Astrocyte (in vitro differentiated cells and primary cell): ENCODE measurements at regions not wholly inside any gene's neighbourhood (a gene's known extent, or its start where the extent isn't known, plus 50 kb on each side); places are given as distances from the start of the nearest gene placed in this dataset.

Source experiments
- DNase-seq: peaks from one replicate; pipeline ENCODE4 v3.0.0-alpha.2; 2010; ENCODE audit warnings: low read depth
- FAIRE-seq: peaks from 2 replicates; lab custom pipeline; 2011; peaks lifted over from hg19 to GRCh38; lab: Jason Lieb, UNC
- H2AFZ ChIP-seq: 2 replicates; pipeline ENCODE4 v1.6.0; 2012; ENCODE audit warnings: low read depth, low read length, inconsistent platforms
- H3K27ac ChIP-seq: 2 replicates; pipeline ENCODE4 v1.5.1; 2011; ENCODE audit warnings: low read depth, low read length, inconsistent platforms
- H3K27me3 ChIP-seq: 2 replicates; pipeline ENCODE4 v1.6.0; 2011; ENCODE audit warnings: low read length, inconsistent platforms; ENCODE audit not compliant: insufficient read depth
- H3K36me3 ChIP-seq: 2 replicates; pipeline ENCODE4 v1.5.1; 2011; ENCODE audit warnings: low read length, inconsistent platforms; ENCODE audit not compliant: insufficient read depth
- H3K4me1 ChIP-seq: 2 replicates; pipeline ENCODE4 v1.5.1; 2011; ENCODE audit warnings: low read length, inconsistent platforms; ENCODE audit not compliant: insufficient read depth
- H3K4me2 ChIP-seq: 2 replicates; pipeline ENCODE4 v1.6.0; 2012; ENCODE audit warnings: low read length, inconsistent platforms
- H3K4me3 ChIP-seq: 2 replicates; pipeline ENCODE4 v1.5.1; 2011; ENCODE audit warnings: low read depth, mild to moderate bottlenecking, low read length, inconsistent platforms; ENCODE audit not compliant: insufficient read depth
- H3K79me2 ChIP-seq: 2 replicates; pipeline ENCODE4 v1.6.0; 2012; ENCODE audit warnings: mild to moderate bottlenecking, low read length, inconsistent platforms; ENCODE audit not compliant: insufficient read depth
- H3K9ac ChIP-seq: 2 replicates; pipeline ENCODE4 v1.6.0; 2012; ENCODE audit warnings: mild to moderate bottlenecking, low read length, inconsistent platforms
- H3K9me3 ChIP-seq: 2 replicates; pipeline ENCODE4 v1.5.1; 2012; ENCODE audit warnings: low read depth, mild to moderate bottlenecking, low read length, inconsistent platforms; ENCODE audit not compliant: insufficient read depth
- H4K20me1 ChIP-seq: 2 replicates; pipeline ENCODE4 v1.6.0; 2012; ENCODE audit warnings: low read length, inconsistent platforms; ENCODE audit not compliant: insufficient read depth
- H3K27ac Mint-ChIP-seq: one replicate; pipeline ENCODE4 v1.8.0; 2021; ENCODE audit warnings: mild to moderate bottlenecking, mixed read lengths; ENCODE audit not compliant: unreplicated experiment
- H3K27me3 Mint-ChIP-seq: one replicate; pipeline ENCODE4 v1.8.0; 2021; ENCODE audit warnings: low read depth, mixed read lengths; ENCODE audit not compliant: unreplicated experiment
- H3K36me3 Mint-ChIP-seq: one replicate; pipeline ENCODE4 v1.8.0; 2021; ENCODE audit warnings: low read depth, mixed read lengths; ENCODE audit not compliant: unreplicated experiment
- H3K4me1 Mint-ChIP-seq: one replicate; pipeline ENCODE4 v1.8.0; 2021; ENCODE audit warnings: low read depth, mixed read lengths; ENCODE audit not compliant: unreplicated experiment
- H3K4me3 Mint-ChIP-seq: one replicate; pipeline ENCODE4 v1.8.0; 2021; ENCODE audit warnings: mild to moderate bottlenecking, moderate library complexity, mixed read lengths; ENCODE audit not compliant: unreplicated experiment
- H3K9me3 Mint-ChIP-seq: one replicate; pipeline ENCODE4 v1.8.0; 2021; ENCODE audit warnings: mild to moderate bottlenecking, mixed read lengths; ENCODE audit not compliant: unreplicated experiment
- EZH2 ChIP-seq: IDR thresholded peaks from 2 replicates; pipeline ENCODE4 v1.6.1; 2012; ENCODE audit warnings: mild to moderate bottlenecking, low read length, inconsistent platforms; ENCODE audit not compliant: insufficient read depth
- TF ChIP-seq, protein P1 (sequence below): IDR thresholded peaks from 2 replicates; pipeline ENCODE4 v1.5.1; 2011; ENCODE audit warnings: low read depth, mild to moderate bottlenecking, inconsistent platforms, low read length, moderate library complexity; ENCODE audit not compliant: insufficient read depth

DNA sequence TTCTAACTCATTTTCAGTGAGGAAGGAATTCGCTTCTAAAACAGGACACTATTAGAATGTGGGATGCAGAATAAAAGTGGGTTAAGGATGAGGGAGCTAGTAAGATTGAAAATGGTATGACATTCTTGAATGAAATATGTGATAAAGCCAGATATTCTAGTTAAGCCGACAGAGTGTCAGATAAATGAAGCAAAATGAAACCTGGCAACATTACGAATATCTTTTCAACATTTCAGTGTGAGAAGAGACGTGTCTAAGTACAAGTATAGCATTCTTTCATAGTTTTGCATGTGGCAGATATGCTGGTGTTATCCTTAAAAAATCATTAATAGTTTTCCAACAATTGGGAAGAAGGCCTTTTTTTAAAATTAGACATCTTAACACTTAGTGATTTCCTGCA is 1101.4 kb downstream of the RPA4 start:
- peak overlapping the region; percentile 77 for H3K27ac Mint-ChIP-seq
- DNase-seq = no peak
- H3K79me2 ChIP-seq = no peaks in the 10 kb centered on the region
- H3K9me3 ChIP-seq = no peaks in the 10 kb centered on the region
- no peak for TF ChIP-seq EZH2
- TF ChIP-seq, protein P1, sequence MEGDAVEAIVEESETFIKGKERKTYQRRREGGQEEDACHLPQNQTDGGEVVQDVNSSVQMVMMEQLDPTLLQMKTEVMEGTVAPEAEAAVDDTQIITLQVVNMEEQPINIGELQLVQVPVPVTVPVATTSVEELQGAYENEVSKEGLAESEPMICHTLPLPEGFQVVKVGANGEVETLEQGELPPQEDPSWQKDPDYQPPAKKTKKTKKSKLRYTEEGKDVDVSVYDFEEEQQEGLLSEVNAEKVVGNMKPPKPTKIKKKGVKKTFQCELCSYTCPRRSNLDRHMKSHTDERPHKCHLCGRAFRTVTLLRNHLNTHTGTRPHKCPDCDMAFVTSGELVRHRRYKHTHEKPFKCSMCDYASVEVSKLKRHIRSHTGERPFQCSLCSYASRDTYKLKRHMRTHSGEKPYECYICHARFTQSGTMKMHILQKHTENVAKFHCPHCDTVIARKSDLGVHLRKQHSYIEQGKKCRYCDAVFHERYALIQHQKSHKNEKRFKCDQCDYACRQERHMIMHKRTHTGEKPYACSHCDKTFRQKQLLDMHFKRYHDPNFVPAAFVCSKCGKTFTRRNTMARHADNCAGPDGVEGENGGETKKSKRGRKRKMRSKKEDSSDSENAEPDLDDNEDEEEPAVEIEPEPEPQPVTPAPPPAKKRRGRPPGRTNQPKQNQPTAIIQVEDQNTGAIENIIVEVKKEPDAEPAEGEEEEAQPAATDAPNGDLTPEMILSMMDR = no peak
- no peaks in the 10 kb centered on the region for H3K27me3 ChIP-seq
- peak overlapping the region; percentile 30 for H3K4me2 ChIP-seq
- H3K4me1 Mint-ChIP-seq = peaks cover 8% of the 10 kb centered on the region
- no peaks in the 10 kb centered on the region for H3K9me3 Mint-ChIP-seq
- no peak overlapping the region for H3K9ac ChIP-seq
- no peaks in the 10 kb centered on the region for H4K20me1 ChIP-seq
- no peak overlapping the region for H3K4me3 ChIP-seq
- no peaks in the 10 kb centered on the region for H3K4me1 ChIP-seq
- H3K4me3 Mint-ChIP-seq = no peak overlapping the region
- H2AFZ ChIP-seq = no peak overlapping the region
- H3K36me3 ChIP-seq = no peaks in the 10 kb centered on the region
- no peak overlapping the region for H3K27ac ChIP-seq
- no peaks in the 10 kb centered on the region for H3K27me3 Mint-ChIP-seq
- FAIRE-seq = peak; percentile 62
- no peaks in the 10 kb centered on the region for H3K36me3 Mint-ChIP-seq

DNA sequence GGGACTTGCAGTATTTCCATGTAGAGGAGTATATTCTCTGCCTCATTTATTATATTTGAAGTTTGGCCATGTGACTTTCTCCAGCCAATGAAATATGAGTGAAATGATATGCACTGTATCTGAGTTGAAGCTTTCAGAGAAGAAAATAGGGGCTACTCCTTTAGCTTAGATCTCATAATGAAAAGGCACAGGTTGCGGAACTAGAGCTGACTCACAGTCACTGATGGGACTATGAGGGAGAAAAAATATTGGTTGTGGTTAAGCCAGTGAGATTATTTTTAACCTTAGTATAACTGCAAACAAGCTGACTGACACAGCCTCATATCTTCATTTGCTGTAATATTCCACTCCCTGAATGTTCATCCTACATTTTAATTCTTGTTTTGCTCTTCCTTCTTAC is 1104.3 kb downstream of the RPA4 start:
- Mint-ChIP-seq H3K9me3 (no peaks in the 10 kb centered on the region), H3K27ac (no peak overlapping the region), H3K4me1 (peaks cover 8% of the 10 kb centered on the region), H3K4me3 (no peak overlapping the region), H3K27me3 (no peaks in the 10 kb centered on the region), H3K36me3 (no peaks in the 10 kb centered on the region)
- Histone ChIP-seq H4K20me1 (no peaks in the 10 kb centered on the region), H3K4me2 (no peak overlapping the region), H3K27ac (no peak overlapping the region), H3K9ac (no peak overlapping the region), H3K9me3 (no peaks in the 10 kb centered on the region), H3K27me3 (no peaks in the 10 kb centered on the region), H3K79me2 (no peaks in the 10 kb centered on the region), H3K4me3 (no peak overlapping the region), H2AFZ (no peak overlapping the region), H3K4me1 (no peaks in the 10 kb centered on the region), H3K36me3 (no peaks in the 10 kb centered on the region)
- TF ChIP-seq, protein P1 = no peak
- TF ChIP-seq EZH2 = no peak
- FAIRE-seq (no peak), DNase-seq (peak; percentile 8)

DNA sequence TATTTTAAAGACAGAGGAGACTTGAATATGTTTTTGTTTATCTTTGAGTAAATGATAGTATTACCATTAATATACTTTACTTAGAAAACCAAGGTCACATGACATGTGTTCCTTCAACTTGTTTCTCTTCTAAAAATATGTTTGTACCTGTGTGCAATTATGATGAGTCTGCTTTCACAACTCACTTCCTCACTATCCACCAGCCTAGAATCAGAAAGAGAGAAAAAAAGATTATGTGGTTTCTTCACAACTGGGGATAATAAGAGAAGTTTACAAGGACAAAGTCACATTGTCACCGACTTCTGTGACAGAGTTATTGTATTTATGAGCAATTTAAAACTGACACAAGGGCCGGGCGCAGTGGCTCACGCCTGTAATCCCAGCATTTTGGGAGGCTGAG is 1112.1 kb downstream of the RPA4 start:
- Histone ChIP-seq H3K27ac (no peak overlapping the region), H3K4me3 (no peak overlapping the region), H3K9ac (no peak overlapping the region), H4K20me1 (no peaks in the 10 kb centered on the region), H2AFZ (no peak overlapping the region), H3K36me3 (no peaks in the 10 kb centered on the region), H3K79me2 (no peaks in the 10 kb centered on the region), H3K27me3 (no peaks in the 10 kb centered on the region), H3K4me1 (no peaks in the 10 kb centered on the region), H3K4me2 (no peak overlapping the region), H3K9me3 (no peaks in the 10 kb centered on the region)
- no peaks in the 10 kb centered on the region for H3K4me1 Mint-ChIP-seq
- H3K4me3 Mint-ChIP-seq = no peak overlapping the region
- DNase-seq (no peak), FAIRE-seq (peak; percentile 63)
- H3K36me3 Mint-ChIP-seq = no peaks in the 10 kb centered on the region
- H3K27me3 Mint-ChIP-seq = no peaks in the 10 kb centered on the region
- TF ChIP-seq, protein P1 = no peak
- no peak for TF ChIP-seq EZH2
- no peak overlapping the region for H3K27ac Mint-ChIP-seq
- H3K9me3 Mint-ChIP-seq = no peaks in the 10 kb centered on the region
